GM19372 (cell line): ENCODE measurements at regions not wholly inside any gene's neighbourhood (a gene's known extent, or its start where the extent isn't known, plus 50 kb on each side); places are given as distances from the start of the nearest gene placed in this dataset.
"Not testable (repeated sequence)": the region's sequence is repeated elsewhere in the genome, so short reads cannot be mapped to it uniquely, and the experiment has no call there.

ENCODE experiments used
- ATAC-seq: cut with Tn5 transposase; IDR thresholded peaks from one replicate; pipeline ENCODE4 v1.9.1; 2021; ENCODE audit warnings: mild to moderate bottlenecking, low read depth, moderate library complexity; ENCODE audit not compliant: unreplicated experiment

DNA sequence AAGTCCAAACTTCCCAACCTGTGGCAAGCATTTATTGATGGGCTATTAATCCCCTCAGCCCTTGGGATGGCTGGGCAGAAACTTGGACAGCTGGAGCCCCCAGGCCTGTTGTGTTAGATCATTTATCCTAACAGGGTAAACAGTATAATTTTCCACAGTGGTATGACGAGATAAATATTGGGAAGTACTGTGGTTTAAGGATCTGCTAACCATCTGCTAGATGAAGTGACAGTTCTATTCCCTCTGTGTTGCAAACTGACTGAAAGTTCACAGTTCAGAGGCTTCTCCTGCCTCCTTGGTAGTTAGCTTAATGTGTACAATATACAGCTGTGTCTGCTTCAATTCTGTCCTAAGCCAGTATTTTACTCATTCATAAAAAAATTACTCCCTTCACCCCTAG lies 127.5 kb upstream of the CHODL start:
- ATAC-seq = no peak

DNA sequence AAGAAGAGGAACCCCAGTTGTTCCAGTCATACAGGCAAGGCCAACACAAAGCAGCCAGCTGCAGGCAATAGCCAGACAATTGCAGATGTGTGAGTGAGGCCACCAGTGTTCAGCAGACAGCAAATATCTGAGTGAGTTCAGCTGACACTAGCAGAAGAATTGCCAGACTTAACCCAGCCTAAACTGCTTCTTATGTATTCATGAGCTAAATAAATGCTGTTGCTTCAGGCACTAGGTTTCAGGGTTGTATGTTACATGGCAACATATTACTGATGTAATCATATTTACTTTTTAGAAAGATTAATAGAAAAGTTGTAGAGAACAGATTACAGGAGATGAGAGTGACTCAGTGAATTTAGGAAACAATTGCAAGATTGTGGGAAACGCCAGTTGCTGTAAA lies 129.8 kb upstream of the CHODL start:
- ATAC-seq = no peak

DNA sequence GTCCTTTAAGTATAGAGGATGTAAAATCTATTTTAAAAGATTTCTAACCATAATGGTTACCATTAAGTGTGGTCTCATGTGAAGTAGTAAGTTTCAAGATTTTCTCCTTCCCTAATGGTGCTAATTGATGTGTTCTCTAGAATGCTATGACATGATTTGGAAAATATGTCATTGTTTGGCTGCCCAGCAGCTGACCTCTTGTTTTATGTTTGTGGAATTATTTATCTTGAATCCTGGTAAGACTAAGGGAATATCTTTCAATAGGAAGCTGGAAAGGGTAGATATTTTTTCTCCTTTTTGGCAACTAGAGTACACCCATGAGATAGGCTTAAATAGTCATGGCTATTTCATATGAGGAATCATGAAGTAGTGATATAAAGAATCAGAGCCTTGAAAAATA lies 139.8 kb upstream of the CHODL start:
- ATAC-seq = no peak

DNA sequence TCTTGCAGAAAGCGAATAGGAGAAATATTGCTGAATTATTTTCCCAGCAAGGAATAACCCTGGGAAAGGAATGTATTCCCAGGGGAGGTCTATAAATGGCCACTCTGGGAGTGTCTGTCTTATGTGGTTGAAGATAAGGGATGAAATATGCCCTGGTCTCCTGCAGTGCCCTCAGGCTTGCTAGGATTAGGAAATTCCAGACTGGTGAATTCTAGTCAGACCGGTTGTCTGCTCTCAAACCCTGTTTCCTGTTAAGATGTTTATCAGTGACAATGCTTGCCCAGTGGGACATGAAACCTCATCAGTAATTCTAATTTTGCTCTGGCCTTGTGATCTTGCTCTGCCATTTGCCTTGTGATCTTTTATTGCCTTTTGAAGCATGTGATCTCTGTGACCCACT lies 148.2 kb upstream of the CHODL start:
- not testable (repeated sequence) for ATAC-seq

DNA sequence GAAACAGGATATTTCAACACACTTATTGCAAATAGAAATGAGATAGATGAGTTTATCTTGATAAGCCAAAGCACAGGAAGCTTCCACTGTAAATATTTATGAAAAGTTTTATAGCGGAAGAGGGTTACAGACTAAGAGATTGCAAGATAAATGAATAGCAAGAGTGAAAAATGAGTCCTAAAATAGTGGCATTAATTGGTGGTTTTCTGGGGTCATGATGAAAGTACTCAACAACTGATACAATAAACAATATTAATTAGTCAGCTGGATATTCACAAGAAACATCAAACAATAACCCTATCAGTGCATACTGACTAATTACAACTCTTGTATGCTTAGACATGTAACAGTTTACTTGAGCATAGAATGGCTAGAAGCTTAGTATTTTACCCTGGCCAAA lies 154.8 kb upstream of the CHODL start:
- no peak for ATAC-seq

DNA sequence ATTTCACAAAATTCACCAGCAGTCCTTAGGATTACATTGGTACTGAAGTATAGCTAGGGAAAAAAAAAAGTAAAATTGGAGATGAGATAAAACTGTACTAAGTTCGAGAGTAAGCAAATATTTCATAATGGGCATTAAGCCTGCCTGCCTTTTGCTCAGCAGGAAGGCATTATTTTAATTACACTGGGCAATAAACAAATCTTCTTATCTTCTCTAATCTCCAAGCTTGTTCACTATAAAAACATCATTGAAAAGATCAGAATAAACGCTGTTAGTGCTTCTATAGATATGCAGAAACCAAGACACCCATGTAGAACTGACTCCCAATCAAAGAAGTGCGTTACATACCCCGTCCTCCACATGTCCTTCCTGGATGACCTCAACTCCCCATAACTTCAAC lies 174.2 kb upstream of the CHODL start:
- ATAC-seq = no peak

DNA sequence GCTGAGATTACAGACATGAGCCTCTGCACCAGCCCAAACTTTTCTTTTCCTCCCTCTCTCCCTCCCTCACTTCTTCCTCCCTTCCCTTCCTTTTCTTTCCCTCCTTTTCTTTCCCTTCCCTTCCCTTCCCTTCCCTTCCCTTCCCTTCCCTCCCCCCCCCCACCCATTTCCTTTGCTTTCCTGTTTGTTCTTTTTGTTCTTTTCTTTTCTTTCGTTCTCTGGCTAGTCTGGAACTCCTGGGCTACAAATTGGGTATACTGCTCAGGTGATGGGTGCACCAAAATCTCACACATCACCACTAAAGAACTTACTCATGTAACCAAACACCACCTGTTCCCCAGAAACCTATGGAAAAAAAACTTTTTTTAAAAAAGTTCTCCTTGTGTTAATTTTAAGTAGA lies 174.8 kb upstream of the CHODL start:
- no peak for ATAC-seq

DNA sequence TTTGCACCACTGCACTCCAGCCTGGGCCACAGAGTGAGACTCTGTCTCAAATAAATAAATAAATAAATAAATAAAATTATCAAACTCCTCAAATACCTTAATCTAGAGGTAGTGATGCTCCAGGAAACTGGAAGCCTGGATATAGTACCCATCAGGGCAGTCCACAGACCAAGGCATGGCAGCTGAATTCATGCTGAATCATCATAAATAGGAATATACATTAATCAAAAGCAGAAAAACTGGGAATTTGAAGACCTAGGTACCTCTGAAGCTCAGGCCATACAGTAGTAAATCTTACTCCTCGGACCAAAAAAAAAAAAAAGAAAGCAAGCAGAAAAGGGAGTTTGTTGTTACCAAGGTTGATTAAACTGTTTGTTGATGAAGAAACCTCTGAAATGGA lies 184.2 kb upstream of the CHODL start:
- ATAC-seq = no peak

DNA sequence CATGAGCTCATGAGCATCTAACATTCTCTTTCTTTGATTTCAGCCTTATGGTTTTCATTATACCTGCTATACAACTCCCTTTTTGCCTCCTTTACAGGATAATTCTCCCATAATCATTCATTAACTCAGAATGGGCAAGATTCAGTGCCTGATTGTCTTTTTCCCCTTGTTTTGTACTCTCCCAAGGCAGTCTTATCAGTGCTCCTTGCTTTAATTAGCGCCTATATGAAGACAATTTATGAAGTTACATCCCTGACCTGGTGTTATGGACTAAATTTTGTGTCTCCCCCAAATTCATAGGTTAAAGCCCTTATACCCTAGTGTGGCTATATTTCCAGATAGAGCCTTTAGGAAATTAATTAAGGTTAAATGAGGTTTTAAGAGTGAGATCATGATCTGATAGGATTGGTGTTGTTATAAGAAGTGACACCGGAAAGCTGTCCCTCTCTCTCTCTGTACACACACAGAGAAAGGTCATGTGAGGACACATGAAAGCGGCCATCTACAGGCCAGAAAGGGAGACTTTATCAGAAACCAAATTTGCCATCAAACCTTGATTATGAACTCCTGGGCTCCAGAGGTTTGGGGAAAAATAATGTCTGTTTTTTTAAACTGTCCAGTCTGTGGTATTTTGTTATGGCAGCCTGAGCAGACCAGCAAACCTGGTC lies 185.8 kb upstream of the CHODL start:
- no peak for ATAC-seq

DNA sequence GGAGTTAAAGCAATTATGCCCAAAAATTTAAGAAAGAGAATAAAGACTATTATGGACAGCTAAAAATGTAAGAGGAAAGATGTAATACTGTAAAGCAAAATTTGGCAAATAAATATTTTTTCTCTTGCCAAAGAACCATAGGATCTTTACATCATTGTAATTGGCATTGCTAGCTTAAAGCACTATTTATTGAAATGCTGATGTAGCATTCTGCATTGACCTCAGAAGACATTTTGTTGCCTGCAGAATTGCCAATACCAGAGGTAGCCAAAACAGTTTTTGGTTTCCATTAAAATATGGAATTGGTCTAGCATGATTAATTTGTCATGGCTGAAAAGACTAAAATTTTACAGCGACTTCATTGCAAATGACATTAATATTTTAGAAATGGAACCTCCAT lies 191.5 kb upstream of the CHODL start:
- ATAC-seq = no peak

DNA sequence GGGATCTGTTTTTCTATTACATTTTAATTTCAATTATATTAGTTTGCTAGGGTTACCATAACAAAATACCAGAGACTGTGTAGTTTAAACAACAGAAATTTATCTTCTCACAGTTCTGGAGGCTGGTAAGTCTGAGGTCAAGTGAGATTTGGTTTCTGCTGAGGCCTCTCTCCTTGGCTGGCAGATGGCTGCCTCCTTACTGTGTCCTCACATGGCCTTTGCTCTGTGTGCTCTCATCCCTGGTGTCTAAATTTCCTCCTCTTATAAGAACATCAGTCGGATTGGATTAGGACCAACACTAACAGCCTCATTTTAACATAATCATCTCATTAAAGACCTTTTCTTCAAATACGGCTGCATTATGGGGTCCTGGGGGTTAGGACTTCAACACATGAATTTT lies 195.2 kb upstream of the CHODL start:
- ATAC-seq = no peak

DNA sequence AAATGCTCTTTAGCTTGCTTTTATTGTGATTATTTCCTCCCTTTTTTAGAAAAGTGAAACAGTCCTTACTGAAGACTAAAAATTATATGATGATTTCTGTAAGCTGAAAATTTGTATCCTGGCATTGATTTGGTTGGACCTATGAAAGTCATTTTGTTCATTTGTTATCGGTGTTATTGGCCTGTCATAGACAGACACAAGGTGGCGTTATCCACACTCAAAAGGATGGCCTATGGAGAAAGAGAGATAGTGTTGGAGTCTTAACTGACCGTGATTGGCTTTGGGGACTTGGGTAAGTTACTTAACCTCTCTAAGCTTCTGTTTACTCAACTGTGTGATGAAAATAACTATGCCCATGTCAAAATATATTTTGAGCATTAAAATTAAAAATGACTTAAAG lies 203.6 kb upstream of the CHODL start:
- no peak for ATAC-seq

DNA sequence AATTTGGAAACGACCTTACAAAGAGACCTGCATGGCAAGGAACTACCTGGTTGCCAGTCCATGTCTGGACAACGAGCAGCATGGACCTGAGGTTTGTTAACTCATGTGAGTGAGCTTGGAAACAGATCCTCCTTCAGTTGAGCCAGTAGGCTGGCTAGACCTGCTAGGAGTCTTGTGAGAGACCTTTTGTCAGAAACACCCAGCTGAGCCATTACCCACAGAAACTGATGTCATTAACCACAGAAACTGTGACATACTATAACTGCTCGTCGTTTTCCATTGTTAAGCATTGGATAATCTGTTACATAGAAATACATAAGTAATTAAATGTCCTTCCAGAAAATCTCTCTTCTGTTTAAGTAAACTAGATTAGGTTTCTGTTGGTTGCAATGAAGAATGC lies 211.1 kb upstream of the C21orf91 start:
- ATAC-seq = no peak

DNA sequence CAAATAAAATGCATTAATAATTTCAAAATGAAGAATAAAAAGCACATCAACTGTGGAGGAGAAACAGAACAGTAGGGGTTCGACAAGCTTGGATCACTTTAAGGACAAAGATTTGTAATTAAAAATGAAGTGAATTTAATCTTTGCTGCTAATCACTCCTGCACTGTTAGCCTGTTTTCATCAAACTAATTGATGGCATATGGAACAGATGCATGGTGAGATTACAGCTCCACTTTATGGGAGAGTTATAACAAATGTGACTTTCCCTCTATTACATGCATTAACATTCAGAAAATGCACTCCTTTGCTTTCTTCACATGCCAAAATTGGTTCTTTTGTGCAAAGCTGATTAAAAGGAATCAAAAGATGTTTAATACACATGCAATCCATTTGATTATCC lies 207.2 kb upstream of the C21orf91 start:
- ATAC-seq = no peak

DNA sequence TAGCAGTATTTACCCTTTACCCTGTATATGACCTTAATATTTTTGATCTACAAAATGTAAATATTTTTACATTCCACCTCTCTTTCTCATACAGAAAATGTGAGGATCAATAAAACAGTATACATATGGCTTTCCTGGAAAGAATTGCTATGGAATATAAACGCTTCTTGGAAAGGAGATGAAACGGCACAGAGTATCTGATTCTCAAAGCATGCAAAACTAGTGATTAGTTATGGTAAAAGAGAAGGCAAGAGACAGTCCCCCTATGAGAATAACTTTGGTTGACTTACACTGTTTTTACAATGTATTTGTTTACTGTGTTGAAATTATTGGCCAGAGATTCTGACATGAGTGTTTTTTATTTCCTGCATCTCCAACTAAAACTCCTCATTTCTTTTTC lies 204.6 kb upstream of the C21orf91 start:
- ATAC-seq = no peak

DNA sequence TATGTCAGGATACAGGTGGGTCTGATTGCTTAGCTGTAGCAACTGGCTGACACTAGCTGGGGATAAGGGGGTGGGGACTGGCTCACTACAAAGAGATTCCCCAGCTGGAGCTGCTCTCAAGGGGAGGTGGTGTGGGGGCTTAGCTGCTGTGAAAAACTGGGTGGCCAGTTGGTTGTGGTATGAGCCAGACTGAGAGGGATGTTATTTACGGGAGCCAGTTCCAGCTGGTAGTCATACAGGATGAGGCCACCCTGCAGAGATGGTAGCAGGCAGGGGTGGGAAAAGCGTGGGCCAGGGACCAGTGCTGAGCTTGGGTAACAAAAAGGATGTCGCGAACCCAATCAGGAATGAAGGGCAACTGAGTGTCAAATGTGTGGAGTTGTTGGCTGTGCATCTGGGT lies 204.0 kb upstream of the C21orf91 start:
- no peak for ATAC-seq

DNA sequence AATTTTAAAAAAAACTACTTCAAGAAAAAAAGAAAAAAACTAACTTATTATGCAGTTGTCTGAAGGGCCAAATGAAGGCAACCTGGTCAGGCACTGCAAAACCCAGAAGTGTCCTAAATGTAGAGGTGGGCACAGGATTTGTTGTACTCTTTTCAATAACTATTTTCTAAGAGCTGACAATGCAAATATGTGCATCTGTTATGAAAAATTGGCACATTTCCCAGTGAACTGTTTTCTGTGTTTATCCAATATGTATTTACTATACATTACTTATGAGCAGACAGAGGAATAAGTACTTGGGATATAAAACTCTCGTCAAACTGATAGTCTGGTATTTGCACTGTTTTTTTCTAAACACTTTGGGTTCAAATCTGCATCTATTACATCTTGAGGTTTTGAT lies 188.0 kb upstream of the C21orf91 start:
- no peak for ATAC-seq

DNA sequence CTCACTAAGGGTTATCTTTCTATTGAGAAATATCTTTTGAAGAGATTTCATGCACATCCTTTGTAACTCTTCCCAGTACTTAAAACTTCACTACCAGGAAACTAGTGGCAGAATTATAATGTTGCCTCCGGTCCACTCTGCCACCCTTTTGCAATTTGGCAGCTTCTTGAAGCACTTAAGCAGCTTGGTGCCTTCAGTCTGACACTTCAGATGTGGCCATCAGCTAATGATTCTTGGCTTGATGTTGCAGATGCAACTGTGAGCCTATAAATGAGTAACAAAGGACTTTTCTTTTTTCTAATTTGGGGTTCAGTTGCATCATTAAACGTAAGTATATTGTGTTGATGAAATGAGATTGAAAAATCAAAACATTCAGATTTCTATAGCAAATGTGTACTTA lies 187.5 kb upstream of the C21orf91 start:
- ATAC-seq = no peak

DNA sequence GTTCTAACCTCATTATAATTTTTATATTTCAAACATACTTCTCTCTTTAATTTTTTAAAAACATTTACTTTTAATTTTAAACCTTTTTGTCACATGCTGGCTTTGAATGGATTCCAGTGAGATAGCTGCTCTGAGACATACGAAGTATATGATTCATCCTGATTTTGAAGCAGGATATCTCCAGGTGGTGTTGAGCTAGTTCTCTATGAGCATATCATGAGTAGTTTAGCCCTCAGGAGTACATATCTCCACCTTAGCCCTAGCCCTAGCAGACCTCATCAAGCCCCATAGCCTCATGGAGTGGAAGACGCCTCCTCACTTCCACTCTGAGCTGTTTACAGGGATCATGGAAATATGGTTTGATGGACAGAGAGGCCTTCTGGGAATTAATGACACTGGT lies 183.2 kb upstream of the C21orf91 start:
- no peak for ATAC-seq

DNA sequence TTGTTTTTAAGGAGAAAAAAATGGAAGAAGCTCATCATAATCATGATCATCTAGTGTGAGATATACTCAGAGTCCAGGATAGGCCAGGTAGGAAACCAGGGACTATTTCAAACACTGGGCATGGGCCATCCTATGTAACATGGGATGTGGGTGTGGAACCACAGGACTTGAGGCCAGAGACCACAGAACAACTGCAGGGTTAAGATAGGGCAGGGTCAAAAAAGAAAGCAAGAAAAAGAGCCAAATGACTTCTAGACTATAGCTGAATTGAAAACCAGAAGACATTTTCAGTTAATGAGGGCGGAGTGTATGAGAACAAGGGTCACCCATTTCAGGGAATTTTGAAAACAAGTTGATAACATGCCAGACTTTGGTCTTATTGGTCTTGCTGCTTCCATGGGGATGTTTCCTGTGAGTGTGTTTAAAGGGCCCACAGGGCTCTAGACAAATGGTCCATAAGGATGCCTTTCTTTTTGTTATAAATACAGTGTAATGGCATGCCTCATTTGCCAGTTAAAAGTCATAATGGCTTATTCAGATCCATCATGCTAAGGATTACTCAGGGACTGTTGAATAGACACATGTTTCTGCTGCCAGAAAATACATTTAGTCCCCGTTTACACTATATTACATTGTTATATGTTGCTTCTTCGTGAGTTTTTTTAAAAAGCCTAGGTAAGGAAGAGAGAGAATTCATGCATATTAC lies 182.0 kb upstream of the C21orf91 start:
- no peak for ATAC-seq

DNA sequence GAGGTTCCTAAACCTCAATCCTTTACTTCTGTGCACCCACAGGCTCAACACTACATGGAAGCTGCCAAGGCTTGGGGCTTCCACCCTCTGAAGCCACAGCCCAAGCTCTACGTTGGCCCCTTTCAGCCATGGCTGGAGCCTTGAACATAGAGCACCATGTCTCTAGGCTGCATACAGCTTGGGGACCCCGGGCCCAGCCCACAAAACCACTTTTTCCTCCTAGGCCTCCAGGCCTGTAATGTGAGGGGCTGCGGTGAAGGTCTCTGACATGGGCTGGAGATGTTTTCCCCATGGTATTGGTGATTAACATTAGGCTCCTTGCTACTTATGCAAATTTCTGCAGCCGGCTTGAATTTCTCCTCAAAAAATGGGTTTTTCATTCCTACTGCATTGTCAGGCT lies 179.4 kb upstream of the C21orf91 start:
- ATAC-seq = not testable (repeated sequence)

DNA sequence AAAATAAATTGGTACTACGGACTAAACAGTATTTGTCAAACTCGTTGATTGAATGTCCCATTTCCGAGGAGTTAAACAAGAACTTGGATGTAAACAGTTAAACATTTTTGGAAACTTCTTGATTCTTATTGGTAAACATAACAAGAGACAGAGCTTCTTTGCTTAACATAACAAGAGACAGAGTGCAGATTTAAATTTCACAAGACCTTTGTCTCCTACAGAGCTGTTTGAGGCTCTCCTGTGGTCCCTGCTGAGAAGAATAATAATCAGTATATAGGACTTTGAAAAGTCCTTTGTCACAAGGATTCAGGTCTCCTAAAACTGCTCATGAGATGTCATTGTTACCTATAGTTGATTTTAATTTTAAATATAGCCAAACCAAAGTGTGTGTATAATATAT lies 170.6 kb upstream of the C21orf91 start:
- ATAC-seq = no peak

DNA sequence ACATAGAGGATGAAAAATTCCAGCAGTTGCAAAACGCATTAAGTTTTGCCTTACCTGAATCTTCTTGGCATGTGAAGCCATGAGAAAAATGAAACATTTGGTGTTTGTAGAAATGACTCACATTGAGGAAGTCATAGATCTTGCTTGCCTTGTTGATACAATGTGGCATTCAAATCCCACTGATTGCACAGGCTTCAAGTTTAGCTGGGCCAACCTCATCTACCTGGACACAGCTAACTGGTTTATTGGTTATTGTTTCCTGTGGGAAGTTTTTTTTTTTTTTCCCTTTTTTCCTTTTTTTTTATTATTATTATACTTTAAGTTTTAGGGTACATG lies 168.9 kb upstream of the C21orf91 start:
- ATAC-seq = no peak
